Stimulated activated CD4-positive, alpha-beta T cell treated with anti-CD3 and anti-CD28 coated beads, Interleukin-4, amount 100 ng/mL, for 24 hours (primary cell): ENCODE measurements at regions not wholly inside any gene's neighbourhood (a gene's known extent, or its start where the extent isn't known, plus 50 kb on each side); places are given as distances from the start of the nearest gene placed in this dataset.

ENCODE experiments used
- DNase-seq: peaks from one replicate; pipeline ENCODE4 v3.0.0-alpha.2; 2020

DNA sequence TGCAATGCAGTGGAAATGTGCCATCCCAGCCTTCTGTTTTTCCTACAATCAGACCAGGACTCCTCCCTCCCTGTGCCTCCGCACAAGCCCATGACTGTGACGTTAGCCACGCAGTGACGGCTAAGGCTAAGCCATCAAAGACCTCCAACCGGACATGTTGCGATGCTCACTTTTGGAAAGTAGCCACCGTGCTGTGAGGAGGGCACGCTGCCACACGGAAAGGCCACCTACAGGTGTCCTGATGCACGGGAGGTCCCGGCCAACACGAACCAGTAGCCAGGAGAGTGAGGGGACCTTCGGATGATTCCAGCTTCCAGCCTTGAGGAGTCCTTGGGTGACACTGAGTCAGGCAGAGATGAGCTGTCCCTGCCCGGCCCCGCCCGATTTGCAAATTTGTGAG, 53.9 kb downstream of the FOXL1 start:
- DNase-seq = no peak

DNA sequence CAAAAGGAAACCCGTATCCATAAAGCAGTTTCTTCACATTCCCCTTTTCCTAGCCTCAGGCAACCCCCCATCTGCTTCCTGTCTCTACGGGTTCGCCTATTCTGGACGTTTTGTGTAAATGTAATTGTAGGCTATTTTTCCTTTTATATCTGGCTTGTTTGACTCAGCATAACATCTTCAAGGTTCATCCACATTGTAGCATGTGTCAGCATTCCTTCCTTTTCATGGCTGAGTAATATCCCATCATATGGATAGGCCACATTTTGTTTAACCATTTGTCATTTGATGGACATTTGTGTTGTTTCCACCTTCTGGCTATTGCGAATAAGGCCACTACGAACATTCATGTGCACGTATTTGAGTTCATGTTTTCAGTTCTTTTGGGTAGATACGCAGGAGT, 54.6 kb downstream of the FOXL1 start:
- no peak for DNase-seq

DNA sequence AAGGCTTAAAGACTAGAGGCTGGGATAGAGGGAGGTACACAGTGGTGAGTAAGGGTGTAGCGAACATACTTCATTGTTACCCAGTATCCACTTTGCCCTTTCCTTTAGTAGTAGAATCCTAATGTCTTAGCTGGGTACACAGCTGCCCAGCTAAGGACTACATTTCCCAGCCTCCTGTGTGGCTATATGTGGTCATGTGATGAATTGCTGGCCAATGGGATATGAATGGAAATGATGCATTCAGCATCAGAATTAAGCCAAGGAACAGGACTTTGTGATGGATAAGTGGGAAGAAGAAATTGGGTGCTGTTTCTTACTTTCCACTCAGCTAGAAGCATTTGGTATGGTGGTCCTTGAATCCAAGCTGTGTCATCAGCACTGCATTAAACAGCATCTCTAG, 55.9 kb downstream of the FOXL1 start:
- no peak for DNase-seq

DNA sequence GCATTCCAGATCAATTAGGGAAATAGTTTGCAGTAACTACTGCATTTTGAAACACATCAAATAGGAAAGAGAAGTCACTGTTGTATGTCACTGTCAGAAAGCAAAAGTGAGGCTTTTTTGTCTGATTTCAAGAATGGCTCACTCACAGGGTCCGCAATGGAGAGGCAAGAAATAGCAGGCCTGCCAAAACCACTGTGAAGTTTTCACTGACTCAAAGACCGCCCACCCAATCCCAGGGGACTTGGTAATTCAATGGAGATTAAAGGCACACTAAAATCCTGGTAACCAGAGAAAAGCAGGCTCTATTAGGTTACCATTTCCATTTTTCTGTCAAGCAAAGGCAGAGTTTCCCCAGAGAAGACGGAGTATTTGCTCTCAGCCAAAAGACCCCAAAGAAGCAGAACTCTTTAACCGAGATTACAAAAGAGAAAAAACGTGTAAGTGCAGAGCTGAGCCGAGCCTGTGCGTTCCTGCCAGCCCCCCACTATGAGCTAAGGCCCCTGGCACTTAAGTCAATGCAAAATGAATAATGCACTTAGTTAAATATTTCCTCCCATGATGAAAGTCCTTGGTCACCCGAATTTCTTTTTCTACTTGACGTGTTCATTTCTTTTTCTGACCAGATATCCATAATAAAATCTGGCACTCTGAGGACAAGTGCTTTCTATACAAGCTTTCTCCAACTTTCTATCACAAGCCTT, 57.0 kb downstream of the FOXL1 start:
- DNase-seq = no peak

DNA sequence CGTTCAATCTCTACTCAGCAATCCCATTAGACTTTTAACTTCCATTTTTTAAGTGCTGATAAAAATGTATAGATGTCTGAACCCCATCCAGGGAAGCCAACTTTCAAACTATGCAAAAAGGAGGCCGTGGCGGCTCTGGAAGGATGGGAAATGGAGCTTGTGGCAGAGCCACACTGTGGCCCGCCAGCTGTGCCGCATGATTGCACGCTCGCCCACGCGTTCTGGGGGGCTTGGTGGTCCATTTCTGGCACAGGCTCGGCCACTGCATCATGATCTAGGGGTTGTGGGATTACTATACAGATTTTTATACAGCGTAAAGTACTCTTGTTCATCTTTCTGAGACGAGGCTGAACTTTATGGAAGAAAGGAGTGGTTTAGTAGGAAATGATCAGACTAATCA, 57.6 kb downstream of the FOXL1 start:
- DNase-seq = no peak

DNA sequence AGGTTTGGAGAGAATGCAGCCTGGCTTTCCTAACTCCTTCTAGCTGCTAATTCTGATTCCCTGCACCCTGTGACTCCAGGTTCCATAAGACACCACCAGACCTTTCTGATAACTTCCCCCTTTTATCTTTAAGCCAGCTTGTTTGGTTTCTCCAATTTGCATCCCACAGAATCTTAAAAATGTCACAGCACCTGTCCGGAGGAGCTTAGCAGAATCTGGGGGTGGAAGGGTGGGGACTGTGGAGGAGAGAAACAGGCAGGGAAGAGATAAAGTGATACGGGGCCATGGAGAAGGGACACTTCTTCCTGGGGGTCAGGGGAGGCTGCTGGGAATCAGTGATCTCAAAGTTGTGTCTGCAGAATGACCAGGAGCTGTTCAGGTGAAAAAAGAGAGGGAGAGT, 59.4 kb downstream of the FOXL1 start:
- DNase-seq = no peak

DNA sequence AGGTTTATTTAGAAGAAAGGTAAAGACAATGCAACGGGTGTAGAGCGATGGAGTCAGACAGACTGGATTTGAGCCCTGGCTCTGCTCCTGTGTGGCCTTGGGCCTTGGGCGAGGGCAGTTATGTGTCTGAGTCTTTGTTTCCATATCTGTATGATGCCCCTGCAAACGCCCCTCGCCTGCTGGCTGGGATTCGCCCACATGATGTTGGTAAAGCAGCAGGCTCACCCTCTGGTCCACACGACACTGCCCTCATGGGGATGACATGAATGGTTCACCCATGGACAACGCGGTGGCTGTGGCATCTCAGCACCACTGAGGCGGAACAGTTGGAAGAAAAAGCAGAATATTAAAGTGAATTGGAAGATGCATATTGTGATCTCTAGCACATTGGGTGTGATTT, 60.3 kb downstream of the FOXL1 start:
- no peak for DNase-seq

DNA sequence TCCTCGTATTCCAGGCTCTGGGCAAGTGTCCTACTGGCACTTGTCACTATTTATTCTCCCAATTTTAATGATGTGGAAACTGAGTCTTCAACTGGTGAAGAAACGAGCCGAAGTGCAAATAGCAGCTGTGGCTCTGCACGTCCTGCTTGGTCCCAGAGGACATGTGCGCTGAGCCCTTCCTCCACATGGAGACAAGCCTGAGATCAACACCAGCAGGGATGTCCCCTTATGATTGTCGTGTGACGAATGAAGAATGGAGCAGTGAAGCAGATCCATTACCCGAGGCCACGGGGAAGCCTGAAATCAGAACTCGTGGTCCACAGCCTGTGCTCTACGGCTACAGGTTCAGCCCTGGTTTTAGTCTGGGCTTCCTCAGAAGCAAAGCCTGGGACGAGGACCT, 61.0 kb downstream of the FOXL1 start:
- DNase-seq = no peak

DNA sequence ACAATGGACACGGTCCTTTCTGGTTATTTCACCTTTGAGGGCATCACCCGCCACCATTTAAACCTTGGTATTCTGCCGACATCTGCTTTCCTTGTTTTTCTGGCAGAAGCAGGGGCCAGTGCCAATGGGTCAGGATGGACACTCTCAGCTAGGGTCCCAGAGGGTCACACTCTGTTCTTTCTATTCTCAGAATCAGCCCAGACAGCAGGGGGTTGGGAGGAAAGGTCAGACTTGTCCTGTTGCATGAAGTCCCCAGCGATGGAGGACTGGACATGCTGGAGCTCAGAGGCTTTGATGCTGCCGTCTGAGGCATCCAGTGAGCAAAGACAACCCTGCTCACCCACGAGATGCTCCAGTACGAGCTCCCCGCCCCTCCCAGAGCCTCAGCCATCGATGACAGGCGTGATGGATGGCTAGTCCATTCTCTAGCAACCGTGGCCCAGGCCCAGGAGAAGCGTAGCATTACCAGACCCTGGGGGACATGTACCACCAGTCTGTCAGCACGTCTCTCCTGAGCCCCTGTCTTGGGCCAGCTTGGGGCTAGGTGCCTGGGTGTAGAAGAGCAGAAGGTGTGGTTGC, 62.0 kb downstream of the FOXL1 start:
- DNase-seq = no peak

DNA sequence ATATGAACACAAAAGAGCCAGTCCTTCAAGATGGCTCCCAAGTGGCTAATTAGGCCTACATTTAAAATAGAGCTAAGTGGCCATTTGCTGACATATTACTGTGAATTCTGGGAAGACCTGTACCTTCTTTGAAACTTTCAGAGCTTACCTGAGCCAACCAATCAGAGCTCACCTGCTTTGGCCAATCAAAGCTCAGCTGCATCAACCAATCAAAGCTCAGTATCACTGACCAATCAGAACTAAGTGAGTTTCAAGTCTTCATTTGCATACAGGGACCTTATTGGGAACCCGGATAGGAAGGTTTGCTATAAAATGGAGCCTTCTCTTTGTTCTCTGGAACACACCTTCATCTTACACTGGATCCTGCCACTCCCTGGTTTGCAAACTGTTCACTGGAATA, 63.7 kb downstream of the FOXL1 start:
- no peak for DNase-seq

DNA sequence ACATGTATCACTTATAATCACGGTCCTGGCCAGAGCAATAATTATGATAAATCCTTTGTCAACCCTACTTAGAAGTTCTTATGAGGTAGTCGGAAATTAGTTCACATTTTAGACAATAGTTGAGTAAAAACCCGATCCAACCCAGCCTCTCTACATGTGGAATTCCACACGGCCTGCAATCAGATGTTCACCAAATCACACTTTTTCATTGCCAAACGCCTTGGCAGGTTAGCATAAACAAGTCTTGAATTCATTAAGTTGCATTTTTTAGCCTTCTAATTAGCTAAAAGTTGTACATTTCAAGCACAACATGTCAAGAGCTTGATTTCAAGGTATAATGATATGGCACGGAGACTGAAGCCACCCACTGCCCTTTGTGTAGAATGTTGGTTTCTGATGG, 65.3 kb downstream of the FOXL1 start:
- DNase-seq = no peak

DNA sequence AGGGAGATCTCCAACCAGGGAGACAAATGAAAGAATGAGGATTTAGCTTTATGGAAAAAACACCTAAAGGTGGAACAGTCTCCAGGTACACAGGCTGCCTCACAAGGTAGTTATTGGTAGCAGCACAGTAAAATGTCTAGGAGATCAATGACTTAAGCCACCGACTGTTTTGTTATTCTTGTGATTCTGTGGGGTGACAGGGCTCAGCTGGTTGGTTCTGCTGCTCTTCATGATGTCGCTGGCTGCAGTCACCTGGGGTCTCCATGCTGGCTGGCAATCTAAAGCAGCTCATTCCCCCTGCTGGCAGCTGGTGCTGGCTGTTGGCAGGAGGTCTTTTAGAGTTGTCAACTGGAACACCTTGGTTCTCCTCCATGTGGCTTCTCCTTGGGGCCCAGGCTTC, 69.2 kb downstream of the FOXL1 start:
- no peak for DNase-seq

DNA sequence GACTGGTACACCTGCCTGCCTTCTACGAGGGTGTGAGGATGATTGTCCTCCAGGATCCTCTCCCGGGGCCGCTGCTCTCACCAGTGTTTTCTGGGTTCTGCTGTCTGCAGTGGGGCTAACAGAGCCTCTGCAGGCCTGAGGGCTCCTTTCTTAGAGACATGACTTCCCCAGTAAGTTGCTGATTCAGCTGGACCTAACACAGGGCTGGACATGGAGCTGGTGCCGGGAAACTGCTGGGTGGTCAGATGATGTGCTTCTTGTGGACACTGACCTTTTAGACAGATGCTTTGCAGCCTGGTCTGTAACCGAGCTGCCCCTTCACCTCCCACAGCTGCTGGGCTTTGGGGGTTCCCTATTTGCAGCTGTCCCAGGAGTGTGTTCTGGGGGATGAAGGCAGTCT, 71.5 kb downstream of the FOXL1 start:
- DNase-seq = no peak

DNA sequence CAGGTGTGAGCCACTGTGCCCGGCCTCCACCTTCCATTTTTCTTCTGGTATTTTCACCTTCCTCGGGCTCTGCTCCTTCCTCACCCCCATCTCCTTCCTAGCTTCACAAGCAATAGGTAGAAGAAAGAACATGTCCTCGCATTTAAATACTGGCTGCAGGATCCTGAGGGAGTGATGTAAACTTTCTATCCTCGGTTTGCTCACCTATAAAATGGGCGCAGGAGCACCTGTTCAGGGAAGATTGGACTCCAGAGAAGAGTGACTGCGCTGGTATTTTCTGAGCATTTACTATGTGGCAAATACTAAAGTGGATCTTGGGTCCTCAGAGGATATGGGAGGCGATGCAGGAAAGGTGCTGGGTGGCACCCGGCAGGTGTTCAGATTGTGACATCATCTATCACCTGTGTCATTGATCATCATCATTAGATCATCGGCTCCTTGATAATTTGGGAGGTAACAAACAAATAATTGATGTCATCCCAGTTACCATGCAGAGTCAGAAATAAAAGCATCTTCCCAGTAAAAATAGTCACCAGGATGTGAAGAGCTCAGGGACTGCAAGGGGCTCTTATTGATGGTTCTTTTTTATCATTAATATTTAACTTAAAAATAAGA, 72.8 kb downstream of the FOXL1 start:
- no peak for DNase-seq

DNA sequence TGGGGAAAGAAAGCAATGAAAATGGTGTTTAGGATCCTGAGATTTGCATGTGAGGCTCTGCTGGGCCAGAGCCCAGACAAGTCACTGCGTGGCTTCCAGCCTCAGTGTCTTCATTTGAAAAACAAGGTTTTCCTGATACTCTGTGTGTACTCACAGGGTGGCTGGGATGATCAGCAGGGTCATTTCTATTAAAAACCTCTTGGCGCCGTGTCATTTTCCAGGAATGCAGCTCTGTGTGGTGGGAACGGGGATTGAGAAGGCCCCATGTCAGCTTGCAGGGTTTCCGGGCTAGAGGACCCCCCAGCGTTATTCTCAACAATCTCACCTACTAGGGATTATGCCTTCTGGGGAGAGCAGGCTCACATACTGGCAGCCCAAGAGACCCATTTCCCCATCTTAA, 73.5 kb downstream of the FOXL1 start:
- DNase-seq = no peak

DNA sequence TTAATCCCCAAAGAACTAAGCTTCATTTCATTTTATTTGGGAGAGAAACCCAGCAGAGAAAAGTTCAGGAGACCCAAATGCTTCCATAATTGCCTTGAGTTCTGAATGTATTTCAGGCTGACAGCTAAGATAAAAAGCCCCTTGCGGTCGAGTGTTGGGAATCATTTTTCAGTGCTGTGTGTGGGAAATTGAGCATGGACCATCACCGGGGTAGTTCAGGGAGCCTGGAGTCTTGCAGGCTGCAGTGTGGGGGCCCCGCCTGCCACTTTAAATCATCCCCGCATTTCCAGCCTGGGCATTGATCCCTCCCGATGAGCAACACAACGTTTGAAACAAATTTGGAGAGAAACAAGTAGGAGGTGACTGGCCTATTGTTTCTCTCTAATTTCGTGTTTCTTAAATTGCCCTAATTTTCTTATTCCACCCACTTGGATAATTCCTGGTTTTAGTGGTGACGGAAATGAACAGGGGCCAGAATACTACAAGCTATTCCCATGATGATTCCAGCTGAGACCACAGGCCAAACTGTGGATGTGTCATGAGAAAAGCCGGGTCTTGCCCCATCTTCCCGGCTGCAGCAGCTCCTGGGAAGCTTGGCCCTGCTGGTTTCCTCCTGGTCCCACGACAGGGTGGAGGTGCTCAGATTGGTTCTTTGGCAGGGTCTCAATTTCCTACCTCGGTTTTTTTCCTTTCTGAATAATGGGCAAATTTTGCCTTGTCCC, 75.1 kb downstream of the FOXL1 start:
- DNase-seq = no peak

DNA sequence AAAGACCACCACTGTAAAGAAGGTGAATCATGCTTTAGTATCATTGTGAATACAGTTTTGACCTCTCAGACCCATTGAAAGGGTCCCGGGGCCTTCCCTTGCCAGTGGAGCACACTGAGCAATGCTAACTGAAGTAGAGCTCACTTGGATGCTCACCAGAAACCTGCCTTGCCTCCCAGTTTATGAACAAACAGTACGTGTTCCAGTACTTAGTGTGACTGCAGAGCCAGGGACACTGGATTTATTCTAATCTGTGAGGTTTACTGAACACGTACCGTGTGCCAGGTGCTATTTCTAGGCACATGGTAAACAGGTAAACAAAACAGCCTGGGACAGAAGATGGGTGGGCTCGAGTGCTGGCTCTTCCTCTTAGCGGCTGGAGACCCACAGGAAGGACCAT, 79.6 kb downstream of the FOXL1 start:
- no peak for DNase-seq

DNA sequence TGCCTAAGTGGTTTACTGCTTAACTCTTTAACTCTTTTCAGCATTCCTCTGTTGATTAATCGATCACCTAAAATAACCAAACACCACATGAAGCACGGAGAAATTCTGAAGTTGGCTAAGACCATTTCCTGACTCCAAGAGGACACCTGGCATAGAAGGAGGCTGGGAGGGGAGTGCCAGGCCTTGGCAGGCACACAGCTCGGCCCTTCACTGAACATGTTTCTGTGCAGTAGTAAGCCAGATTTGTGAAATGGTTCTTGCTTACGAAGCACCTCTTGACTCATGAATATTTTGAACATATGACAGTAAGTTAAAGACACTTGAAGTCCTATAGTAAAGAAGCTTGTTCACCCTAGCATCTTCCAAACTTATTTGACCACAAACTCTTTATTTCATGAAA, 82.3 kb downstream of the FOXL1 start:
- no peak for DNase-seq

DNA sequence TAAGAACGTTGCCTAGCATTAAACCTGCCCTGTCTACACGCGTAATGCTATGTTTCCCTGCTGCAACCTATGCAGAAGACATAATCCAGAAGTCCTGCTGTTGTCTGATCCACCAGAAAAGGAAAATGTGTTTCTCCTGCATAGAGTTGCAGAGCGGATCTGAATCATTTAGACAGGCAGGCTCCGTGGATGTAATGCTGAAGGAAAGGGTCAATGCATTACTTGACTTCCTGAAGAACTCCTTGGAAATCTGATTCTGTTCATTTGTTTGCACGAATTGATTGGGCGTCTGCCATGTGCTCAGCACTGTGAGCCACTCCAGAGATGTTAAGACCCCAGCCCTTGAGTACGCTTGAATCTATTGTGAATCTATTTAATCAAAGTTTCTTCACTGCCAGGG, 83.4 kb downstream of the FOXL1 start:
- no peak for DNase-seq

DNA sequence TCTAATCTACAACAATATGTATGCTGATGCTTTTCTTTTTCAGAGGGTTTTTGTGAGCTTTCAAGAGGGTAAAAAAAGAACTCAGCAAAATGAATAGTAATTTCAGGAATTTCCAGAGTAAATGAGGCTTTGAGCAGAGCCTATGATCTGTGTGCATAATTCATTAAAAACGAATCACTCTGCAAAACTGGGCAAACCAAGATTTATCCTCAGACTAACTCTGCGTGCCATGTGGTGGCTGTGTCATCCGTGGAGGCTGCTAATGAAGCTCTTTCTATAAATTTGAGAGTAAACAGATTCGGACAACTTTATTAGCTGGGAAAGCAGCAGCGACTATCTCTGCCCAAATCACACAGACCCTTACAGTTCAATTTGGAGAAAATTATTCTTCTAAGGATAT, 83.8 kb downstream of the FOXL1 start:
- DNase-seq = no peak

DNA sequence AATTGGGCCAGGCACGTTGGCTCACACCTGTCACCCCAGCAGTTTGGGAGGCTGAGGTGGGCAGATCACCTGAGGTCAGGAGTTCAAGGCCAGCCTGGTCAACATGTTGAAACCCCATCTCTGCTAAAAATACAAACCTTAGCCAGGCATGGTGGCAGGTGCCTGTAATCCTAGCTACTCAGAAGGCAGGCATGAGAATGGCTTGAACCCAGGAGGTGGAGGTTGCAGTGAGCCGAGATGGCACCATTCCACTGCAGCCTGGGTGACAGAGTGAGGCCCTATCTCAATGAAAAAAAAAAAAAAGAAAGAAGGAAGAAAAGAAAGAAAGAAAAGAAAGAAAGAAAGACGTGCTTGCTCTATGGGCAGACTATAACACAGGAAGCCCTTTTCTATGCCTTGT, 84.4 kb downstream of the FOXL1 start:
- DNase-seq = no peak

DNA sequence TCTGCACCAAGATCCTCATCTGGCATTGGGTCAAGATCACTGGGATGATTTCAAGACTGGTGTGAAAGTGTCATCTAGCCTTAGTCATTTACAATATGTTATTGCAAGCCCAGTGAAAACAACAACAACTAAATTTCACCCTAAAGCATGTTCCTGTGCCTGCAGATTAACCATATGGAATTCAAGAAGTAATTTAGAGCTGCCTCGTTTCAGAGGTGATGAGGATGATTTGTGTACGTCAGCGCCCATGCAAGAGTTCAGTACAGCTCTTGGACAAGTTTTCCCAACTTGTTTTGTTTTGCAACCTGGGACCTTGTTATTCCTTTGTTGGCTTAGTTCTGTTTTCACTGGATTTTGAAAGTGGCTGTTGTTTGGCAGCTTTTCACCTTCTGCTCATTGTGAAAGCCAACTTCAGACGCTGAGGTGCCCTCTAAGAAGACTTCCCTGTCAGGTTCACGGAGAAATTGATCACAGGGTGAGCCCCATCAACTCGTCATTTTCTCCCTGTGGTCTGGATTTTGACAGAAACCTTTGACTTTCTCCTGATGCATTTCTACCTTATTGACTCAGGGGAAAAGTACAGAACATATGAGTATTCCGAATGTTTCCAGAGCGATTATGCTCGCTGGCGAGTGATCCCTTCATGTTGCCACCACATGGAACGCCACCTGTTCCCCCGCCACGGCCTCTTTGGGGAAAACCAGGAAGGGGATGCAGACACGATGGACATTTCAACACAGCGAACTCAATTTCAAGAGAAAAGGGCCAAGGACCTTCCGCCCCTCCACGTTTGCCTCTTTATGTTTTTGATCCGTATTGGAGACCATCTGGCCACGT, 85.6 kb downstream of the FOXL1 start:
- peak; percentile 8 for DNase-seq
